K562 (cell line): ENCODE measurements at regions not wholly inside any gene's neighbourhood (a gene's known extent, or its start where the extent isn't known, plus 50 kb on each side); places are given as distances from the start of the nearest gene placed in this dataset.

Source experiments
- ATAC-seq: fragments of 200-7000 bp; cut with Tn5 transposase; 3 replicates; pipeline ENCODE4 v1.9.1; 2020; ENCODE audit warnings: moderate library complexity
- BruUV-seq: library from RNA; stranded (reverse); fragments of 400-500 nt; replicated peaks from 2 replicates; lab custom pipeline; 2021; lab: Mats Ljungman, UMichigan
- CTCF ChIA-PET: fragments of 300-600 bp; formaldehyde crosslinking; extraction: SDS; loops from one replicate; lab custom pipeline; 2021; ENCODE audit warnings: low intra/inter-chr PET ratio; lab: Yijun Ruan, JAX
- POLR2A ChIA-PET: fragments of 300-600, 350-650 bp; sonication (Branson Sonifier 250); formaldehyde crosslinking; extraction: SDS; loops from one replicate; lab custom pipeline; 2021; ENCODE audit warnings: antibody characterized with exemption, inconsistent platforms; lab: Yijun Ruan, JAX
- DNase-seq, 4 experiments: peaks; one replicate each; pipeline versions ENCODE4 v3.0.0 to v3.0.0-alpha.2; 2011 to 2018; ENCODE audit warnings: low spot score in 3 of 4, mixed read lengths in 3 of 4; ENCODE audit errors: extremely low read depth in 1 of 4
- FAIRE-seq: peaks from 2 replicates; lab custom pipeline; 2011; peaks lifted over from hg19 to GRCh38; lab: Jason Lieb, UNC
- H2AFZ ChIP-seq: 2 replicates; pipeline ENCODE4 v1.6.0; 2011; ENCODE audit warnings: low read depth, low read length, control low read depth, inconsistent platforms
- H3K27ac ChIP-seq: fragments of 200-600 bp; 3 replicates; pipeline ENCODE4 v1.8.0; 2011; ENCODE audit warnings: low read depth, mild to moderate bottlenecking, control low read depth, inconsistent platforms, low read length, moderate library complexity, mixed read lengths; ENCODE audit errors: extremely low read depth
- H3K27me3 ChIP-seq, 2 experiments: fragments of 300-600 bp in 1 of 2; 2 replicates in 1 of 2; 3 replicates in 1 of 2; pipeline versions ENCODE4 v1.6.0 to v1.8.0; 2011; ENCODE audit warnings: inconsistent platforms in 2 of 2, low read length in 2 of 2, mild to moderate bottlenecking in 1 of 2, mixed read lengths in 1 of 2, moderate library complexity in 1 of 2; ENCODE audit not compliant: control insufficient read depth in 2 of 2, insufficient read depth in 2 of 2
- H3K36me3 ChIP-seq: fragments of 300-600 bp; 3 replicates; pipeline ENCODE4 v1.8.0; 2011; ENCODE audit warnings: mild to moderate bottlenecking, low read length, inconsistent platforms; ENCODE audit not compliant: control insufficient read depth, insufficient read depth
- H3K4me1 ChIP-seq, 2 experiments: fragments of 200-600 bp in 1 of 2; replicated peaks in 1 of 2; 2 replicates in 1 of 2; 3 replicates in 1 of 2; pipeline versions ENCODE4 v1.5.1 to v1.8.0; 2011; ENCODE audit warnings: inconsistent platforms in 2 of 2, low read length in 2 of 2, mild to moderate bottlenecking in 1 of 2, mixed read lengths in 1 of 2, moderate library complexity in 1 of 2; ENCODE audit not compliant: control insufficient read depth in 2 of 2, insufficient read depth in 2 of 2
- H3K4me2 ChIP-seq: 2 replicates; pipeline ENCODE4 v1.6.1; 2011; ENCODE audit warnings: low read length, control low read depth, inconsistent platforms, mixed read lengths; ENCODE audit not compliant: insufficient read depth
- H3K4me3 ChIP-seq: fragments of 200-600 bp; sonication (generic), shearing (Covaris generic); 2 replicates; pipeline ENCODE4 v1.5.1; 2016; ENCODE audit warnings: control low read depth, inconsistent platforms
- H3K79me2 ChIP-seq: fragments of 200-600 bp; 3 replicates; pipeline ENCODE4 v1.8.0; 2011; ENCODE audit warnings: low read length, inconsistent platforms; ENCODE audit not compliant: control insufficient read depth, insufficient read depth
- H3K9ac ChIP-seq, 2 experiments: 2 replicates each; pipeline versions ENCODE4 v1.6.0 to v1.6.1; 2011; ENCODE audit warnings: low read depth in 2 of 2, low read length in 2 of 2, control low read depth in 1 of 2, inconsistent platforms in 1 of 2, mild to moderate bottlenecking in 1 of 2, mixed read lengths in 1 of 2; ENCODE audit not compliant: insufficient read depth in 1 of 2
- H3K9me1 ChIP-seq: one replicate; pipeline ENCODE4 v1.6.0; 2011; ENCODE audit warnings: inconsistent platforms, mild to moderate bottlenecking, low read length, moderate library complexity; ENCODE audit not compliant: control insufficient read depth, insufficient read depth
- H3K9me3 ChIP-seq: replicated peaks from 2 replicates; pipeline ENCODE4 v1.5.1; 2011; ENCODE audit warnings: low read depth, low read length, inconsistent platforms; ENCODE audit not compliant: control insufficient read depth, insufficient read depth
- H4K20me1 ChIP-seq: replicated peaks from 2 replicates; pipeline ENCODE4 v1.6.1; 2011; ENCODE audit warnings: low read length, inconsistent platforms, mixed read lengths; ENCODE audit not compliant: control insufficient read depth, insufficient read depth
- HNRNPL ChIP-seq: fragments of 200-400 bp; formaldehyde crosslinking; IDR thresholded peaks from 2 replicates; pipeline ENCODE4 v1.6.1; 2017; ENCODE audit warnings: low read depth, mild to moderate bottlenecking, low read length
- RAD21 ChIP-seq, 2 experiments: fragments of 250-450 bp in 1 of 2; fragments of 450-650 bp in 1 of 2; sonication (Bioruptor Pico) in 1 of 2; formaldehyde crosslinking in 1 of 2; IDR thresholded peaks in 1 of 2; conservative IDR thresholded peaks in 1 of 2; 2 replicates each; pipeline versions ENCODE4 v1.4.0 to v1.8.0; 2020 to 2022; ENCODE audit warnings: mild to moderate bottlenecking in 2 of 2, moderate library complexity in 1 of 2
- RBM15 ChIP-seq: fragments of 200-400 bp; formaldehyde crosslinking; IDR thresholded peaks from 2 replicates; pipeline ENCODE4 v1.6.1; 2018; ENCODE audit warnings: mild to moderate bottlenecking, low read length, moderate library complexity; ENCODE audit not compliant: insufficient read depth
- RBM34 ChIP-seq: fragments of 200-400 bp; formaldehyde crosslinking; IDR thresholded peaks from 2 replicates; pipeline ENCODE4 v1.6.1; 2018; ENCODE audit warnings: low read length, borderline replicate concordance; ENCODE audit not compliant: insufficient read depth
- ZNF12 ChIP-seq: sonication (generic); formaldehyde crosslinking; IDR thresholded peaks from 2 replicates; pipeline ENCODE4 v1.4.0; 2020; ENCODE audit warnings: mild to moderate bottlenecking, missing genetic modification reagents
- ZNF232 ChIP-seq: sonication (generic); formaldehyde crosslinking; IDR thresholded peaks from 2 replicates; pipeline ENCODE4 v1.8.0; 2022; ENCODE audit warnings: mild to moderate bottlenecking, missing genetic modification reagents
- WGBS: fragments of 100-300 bp; shearing (Covaris generic); methylation state at CpG from one replicate; pipeline ENCODE4 v1.1.6; 2016; ENCODE audit warnings: low coverage, mixed read lengths; ENCODE audit not compliant: insufficient coverage; ENCODE audit errors: missing lambda C conversion rate; 5-methylcytosine and 5-hydroxymethylcytosine counted together
- in situ Hi-C: fragments of 300-500 bp; cut with MboI; formaldehyde crosslinking; loops from 4 replicates; pipeline ENCODE4 v1.15.0; 2018; ENCODE audit warnings: inconsistent platforms, mixed read lengths
- intact Hi-C: fragments of 100-400 bp; cut with micrococcal nuclease; formaldehyde crosslinking; loops from 2 replicates; pipeline ENCODE4 v1.14.2; 2022
- TF ChIP-seq, protein P1 (sequence below): fragments of 250-450 bp; sonication (Bioruptor Pico); IDR thresholded peaks from 2 replicates; pipeline ENCODE4 v1.4.0; 2020; ENCODE audit warnings: mild to moderate bottlenecking, moderate library complexity, borderline replicate concordance

DNA sequence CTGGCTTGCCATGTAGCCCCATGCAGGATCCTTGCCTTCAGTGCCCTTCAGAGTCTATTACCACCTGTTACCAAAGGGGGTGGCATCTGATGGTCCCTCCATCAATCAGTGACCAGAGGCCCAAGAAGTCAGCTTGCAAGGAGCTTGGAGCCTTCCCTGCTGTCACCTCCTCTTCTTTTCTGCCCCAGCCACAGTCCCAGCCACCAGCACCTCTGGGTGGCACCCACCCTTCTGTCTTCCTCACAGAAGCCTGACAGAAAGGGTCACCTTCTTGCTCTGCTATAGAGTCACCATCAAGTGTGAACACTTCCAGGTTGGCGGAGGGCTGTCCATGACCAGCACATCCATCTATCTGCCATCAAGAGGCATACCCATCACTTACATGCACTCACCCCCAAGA, 203.2 kb downstream of the SALL1 start:
- Histone ChIP-seq H3K27ac (no peak overlapping the region), H2AFZ (no peak overlapping the region), H3K36me3 (no peaks in the 10 kb centered on the region), H3K9me1 (no peaks in the 10 kb centered on the region), H3K79me2 (no peaks in the 10 kb centered on the region), H3K4me3 (no peak overlapping the region), H3K4me1 (no peaks in the 10 kb centered on the region), H4K20me1 (0 out of 2 replicates have a peak, but pooled peaks cover 5% of the 10 kb centered on the region), H3K9me3 (no peaks in the 10 kb centered on the region), H3K27me3 (no peaks in the 10 kb centered on the region; a peak in 1 of 5 replicates), H3K9ac (no peak overlapping the region), H3K4me2 (no peak overlapping the region)
- DNase-seq: no peak
- 11% methylated on average over 1 of the region's 1 CpG for WGBS
- no peak for ATAC-seq
- no peak for TF ChIP-seq RBM15
- no peak for FAIRE-seq
- no TSS peak for BruUV-seq
- in situ Hi-C loops: no loop called here
- POLR2A ChIA-PET: no interaction called here
- CTCF ChIA-PET: no interaction called here
- intact Hi-C loops: no loop called here

DNA sequence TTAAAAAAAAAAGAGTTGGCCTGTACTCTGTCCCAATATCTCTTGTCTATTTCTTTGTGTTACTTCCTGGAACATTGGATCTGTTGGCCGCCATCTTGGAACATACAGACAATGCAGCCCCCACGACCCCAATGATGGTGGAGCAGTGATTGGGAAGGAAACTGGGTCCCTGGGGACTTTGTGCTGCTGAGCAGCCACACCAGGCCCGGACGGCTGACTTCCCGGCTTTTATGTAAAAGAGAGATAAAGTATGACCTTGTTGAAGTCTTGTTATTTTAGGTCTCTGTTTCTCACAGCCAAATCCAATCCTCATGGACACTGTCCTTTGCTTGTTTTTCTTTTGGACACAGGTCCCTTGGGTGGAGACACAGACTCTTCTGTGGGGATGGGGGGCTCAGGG, 204.5 kb downstream of the SALL1 start:
- CTCF ChIA-PET: no interaction called here
- Histone ChIP-seq H3K4me1 (no peaks in the 10 kb centered on the region), H3K9me3 (no peaks in the 10 kb centered on the region), H2AFZ (no peak overlapping the region), H4K20me1 (0 out of 2 replicates have a peak, but pooled peaks cover 5% of the 10 kb centered on the region), H3K79me2 (no peaks in the 10 kb centered on the region), H3K4me3 (no peak overlapping the region), H3K27me3 (no peaks in the 10 kb centered on the region; a peak in 1 of 5 replicates), H3K9ac (no peak overlapping the region), H3K9me1 (no peaks in the 10 kb centered on the region), H3K4me2 (no peak overlapping the region), H3K27ac (no peak overlapping the region), H3K36me3 (no peaks in the 10 kb centered on the region)
- 0% methylated on average over 5 of the region's 5 CpGs for WGBS
- ATAC-seq: no peak
- no peak for DNase-seq
- BruUV-seq: no TSS peak
- FAIRE-seq: no peak
- POLR2A ChIA-PET: no interaction called here
- intact Hi-C loops (no loop called here), in situ Hi-C loops (no loop called here)
- TF ChIP-seq, protein P1, sequence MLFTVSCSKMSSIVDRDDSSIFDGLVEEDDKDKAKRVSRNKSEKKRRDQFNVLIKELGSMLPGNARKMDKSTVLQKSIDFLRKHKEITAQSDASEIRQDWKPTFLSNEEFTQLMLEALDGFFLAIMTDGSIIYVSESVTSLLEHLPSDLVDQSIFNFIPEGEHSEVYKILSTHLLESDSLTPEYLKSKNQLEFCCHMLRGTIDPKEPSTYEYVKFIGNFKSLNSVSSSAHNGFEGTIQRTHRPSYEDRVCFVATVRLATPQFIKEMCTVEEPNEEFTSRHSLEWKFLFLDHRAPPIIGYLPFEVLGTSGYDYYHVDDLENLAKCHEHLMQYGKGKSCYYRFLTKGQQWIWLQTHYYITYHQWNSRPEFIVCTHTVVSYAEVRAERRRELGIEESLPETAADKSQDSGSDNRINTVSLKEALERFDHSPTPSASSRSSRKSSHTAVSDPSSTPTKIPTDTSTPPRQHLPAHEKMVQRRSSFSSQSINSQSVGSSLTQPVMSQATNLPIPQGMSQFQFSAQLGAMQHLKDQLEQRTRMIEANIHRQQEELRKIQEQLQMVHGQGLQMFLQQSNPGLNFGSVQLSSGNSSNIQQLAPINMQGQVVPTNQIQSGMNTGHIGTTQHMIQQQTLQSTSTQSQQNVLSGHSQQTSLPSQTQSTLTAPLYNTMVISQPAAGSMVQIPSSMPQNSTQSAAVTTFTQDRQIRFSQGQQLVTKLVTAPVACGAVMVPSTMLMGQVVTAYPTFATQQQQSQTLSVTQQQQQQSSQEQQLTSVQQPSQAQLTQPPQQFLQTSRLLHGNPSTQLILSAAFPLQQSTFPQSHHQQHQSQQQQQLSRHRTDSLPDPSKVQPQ (CRISPR knock-in tag): no peak
- TF ChIP-seq RBM34 (no peak), HNRNPL (no peak), ZNF232 (CRISPR knock-in tag) (no peak), RAD21 (CRISPR knock-in tag; conservative IDR thresholded peaks at IDR 0.05 in 1 of 2, IDR thresholded peaks at IDR 0.05 in 1 of 2) (no peak), ZNF12 (no peak)
